ENCODE measurements at regions not wholly inside any gene's neighbourhood (a gene's known extent, or its start where the extent isn't known, plus 50 kb on each side); places are given as distances from the start of the nearest gene placed in this dataset.

- Histone ChIP-seq H3K9ac (ENCODE audit: low read depth, low read length) (no peak overlapping the region), H3K79me1 (ENCODE audit: low read depth in 1 of 2, low read length in 2 of 2) (no peaks in the 10 kb centered on the region), H2BK120ac (ENCODE audit: low read depth, low read length) (no peak overlapping the region), H2AFZ (replicated peaks; ENCODE audit: low read length, poor library complexity) (no peak overlapping the region), H3K4me1 (ENCODE audit: control insufficient read depth, insufficient read depth, low read length) (no peaks in the 10 kb centered on the region), H3K18ac (ENCODE audit: low read depth, low read length) (no peak overlapping the region), H3K23ac (ENCODE audit: low read depth, low read length) (no peak overlapping the region), H3K27ac (ENCODE audit: insufficient read depth, low read length) (no peak overlapping the region), H3K9me3 (ENCODE audit: control insufficient read depth, insufficient read depth, low read length) (no peaks in the 10 kb centered on the region), H3K9me1 (ENCODE audit: insufficient read depth, low read length) (no peaks in the 10 kb centered on the region), H3K56ac (ENCODE audit: extremely low read depth, insufficient read depth, low read length) (no peak overlapping the region), H4K5ac (ENCODE audit: low read depth, low read length) (no peak overlapping the region), H2AK5ac (ENCODE audit: low read depth, low read length) (no peak overlapping the region), H3K4ac (ENCODE audit: low read depth, low read length) (no peak overlapping the region), H4K20me1 (ENCODE audit: insufficient read depth, low read length) (no peaks in the 10 kb centered on the region), H3K4me3 (ENCODE audit: insufficient read depth, low read depth, low read length) (no peak overlapping the region), H2BK5ac (ENCODE audit: low read depth, low read length, poor library complexity, severe bottlenecking) (no peak overlapping the region), H2BK15ac (ENCODE audit: low read depth, low read length) (no peak overlapping the region), H3K14ac (replicated peaks; ENCODE audit: low read depth, low read length) (no peak overlapping the region), H3K4me2 (ENCODE audit: low read depth, low read length) (no peak overlapping the region), H2AK9ac (replicated peaks; ENCODE audit: low read depth, low read length, poor library complexity) (no peak overlapping the region), H3K27me3 (ENCODE audit: control insufficient read depth, insufficient read depth, low read length) (no peaks in the 10 kb centered on the region; the same call in 1 of the 2 replicates), H3K36me3 (ENCODE audit: control insufficient read depth, insufficient read depth, low read length) (no peaks in the 10 kb centered on the region), H4K91ac (ENCODE audit: insufficient read depth, low read depth, low read length) (no peak overlapping the region), H2BK20ac (ENCODE audit: low read depth, low read length) (no peak overlapping the region), H4K8ac (ENCODE audit: low read depth in 2 of 2, low read length in 2 of 2) (no peak overlapping the region)
- BruUV-seq (replicated peaks) = no TSS peak
- ChIA-PET CTCF (no interaction called here), POLR2A (ENCODE audit: unreplicated experiment) (no interaction called here)
- intact Hi-C loops (cut with micrococcal nuclease) = no loop called here
- in situ Hi-C loops (cut with MboI; ENCODE audit: low sequenced_read_pairs) = no loop called here
- dilution Hi-C loops (cut with HindIII; ENCODE audit: low sequenced_read_pairs, unreplicated experiment) = no loop called here
- 80% methylated on average over 2 of the region's 3 CpGs; no CpG with 5 or more reads in 1 of the 2 experiments for WGBS, 2 experiments (ENCODE audit: extremely low coverage in 2 of 2, insufficient read length in 1 of 2)
- TF ChIP-seq POLR2A (IDR thresholded peaks at IDR 0.05; ENCODE audit: low read depth, low read length) (no peak), ELK1 (IDR thresholded peaks at IDR 0.05; ENCODE audit: borderline replicate concordance, low read depth, low read length) (no peak), NFE2L2 (IDR thresholded peaks at IDR 0.05; ENCODE audit: low read depth, low read length) (no peak), CHD1 (IDR thresholded peaks at IDR 0.05; ENCODE audit: low read depth, low read length) (no peak), RCOR1 (IDR thresholded peaks at IDR 0.05; ENCODE audit: insufficient replicate concordance, low read length) (no peak), MAFK (IDR thresholded peaks at IDR 0.05; ENCODE audit: low read depth, low read length) (no peak), MXI1 (IDR thresholded peaks at IDR 0.05; ENCODE audit: borderline replicate concordance, low read depth, low read length) (no peak)
- ATAC-seq (ENCODE audit: low read depth) = no peak
- no peak for DNase-seq
These were observed 535.0 kb upstream of the ARID1B start for GRCh38 chr6:156242206-156242605.
